ENCODE measurements at regions not wholly inside any gene's neighbourhood (a gene's known extent, or its start where the extent isn't known, plus 50 kb on each side); places are given as distances from the start of the nearest gene placed in this dataset.

DNA sequence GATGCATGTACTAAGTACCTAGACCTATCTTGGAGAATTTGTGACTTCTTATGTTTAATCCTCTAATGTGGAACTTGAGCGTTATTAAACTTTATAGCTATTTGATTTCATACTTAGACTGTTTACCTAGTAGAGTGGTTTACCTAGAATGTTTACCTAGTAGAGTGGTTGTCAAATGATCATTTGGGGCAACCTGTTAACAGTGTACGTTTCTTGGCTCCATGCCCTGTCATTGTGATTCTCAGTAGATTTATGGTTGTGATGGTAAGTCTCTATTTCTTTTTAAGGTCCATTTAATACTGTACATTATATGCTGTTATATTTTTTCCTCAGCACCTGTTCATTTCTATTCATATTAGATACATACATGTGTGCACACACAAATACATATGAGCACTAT, 233.0 kb upstream of the MAD2L1 start:
- TF ChIP-seq, protein P1, sequence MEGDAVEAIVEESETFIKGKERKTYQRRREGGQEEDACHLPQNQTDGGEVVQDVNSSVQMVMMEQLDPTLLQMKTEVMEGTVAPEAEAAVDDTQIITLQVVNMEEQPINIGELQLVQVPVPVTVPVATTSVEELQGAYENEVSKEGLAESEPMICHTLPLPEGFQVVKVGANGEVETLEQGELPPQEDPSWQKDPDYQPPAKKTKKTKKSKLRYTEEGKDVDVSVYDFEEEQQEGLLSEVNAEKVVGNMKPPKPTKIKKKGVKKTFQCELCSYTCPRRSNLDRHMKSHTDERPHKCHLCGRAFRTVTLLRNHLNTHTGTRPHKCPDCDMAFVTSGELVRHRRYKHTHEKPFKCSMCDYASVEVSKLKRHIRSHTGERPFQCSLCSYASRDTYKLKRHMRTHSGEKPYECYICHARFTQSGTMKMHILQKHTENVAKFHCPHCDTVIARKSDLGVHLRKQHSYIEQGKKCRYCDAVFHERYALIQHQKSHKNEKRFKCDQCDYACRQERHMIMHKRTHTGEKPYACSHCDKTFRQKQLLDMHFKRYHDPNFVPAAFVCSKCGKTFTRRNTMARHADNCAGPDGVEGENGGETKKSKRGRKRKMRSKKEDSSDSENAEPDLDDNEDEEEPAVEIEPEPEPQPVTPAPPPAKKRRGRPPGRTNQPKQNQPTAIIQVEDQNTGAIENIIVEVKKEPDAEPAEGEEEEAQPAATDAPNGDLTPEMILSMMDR (conservative IDR thresholded peaks at IDR 0.05; ENCODE audit: low read length) = no peak
- no peak for TF ChIP-seq EZH2phosphoT487 (IDR thresholded peaks at IDR 0.05; ENCODE audit: borderline replicate concordance)

Measured in Loucy (cell line).